ENCODE measurements at regions not wholly inside any gene's neighbourhood (a gene's known extent, or its start where the extent isn't known, plus 50 kb on each side); places are given as distances from the start of the nearest gene placed in this dataset.

DNA sequence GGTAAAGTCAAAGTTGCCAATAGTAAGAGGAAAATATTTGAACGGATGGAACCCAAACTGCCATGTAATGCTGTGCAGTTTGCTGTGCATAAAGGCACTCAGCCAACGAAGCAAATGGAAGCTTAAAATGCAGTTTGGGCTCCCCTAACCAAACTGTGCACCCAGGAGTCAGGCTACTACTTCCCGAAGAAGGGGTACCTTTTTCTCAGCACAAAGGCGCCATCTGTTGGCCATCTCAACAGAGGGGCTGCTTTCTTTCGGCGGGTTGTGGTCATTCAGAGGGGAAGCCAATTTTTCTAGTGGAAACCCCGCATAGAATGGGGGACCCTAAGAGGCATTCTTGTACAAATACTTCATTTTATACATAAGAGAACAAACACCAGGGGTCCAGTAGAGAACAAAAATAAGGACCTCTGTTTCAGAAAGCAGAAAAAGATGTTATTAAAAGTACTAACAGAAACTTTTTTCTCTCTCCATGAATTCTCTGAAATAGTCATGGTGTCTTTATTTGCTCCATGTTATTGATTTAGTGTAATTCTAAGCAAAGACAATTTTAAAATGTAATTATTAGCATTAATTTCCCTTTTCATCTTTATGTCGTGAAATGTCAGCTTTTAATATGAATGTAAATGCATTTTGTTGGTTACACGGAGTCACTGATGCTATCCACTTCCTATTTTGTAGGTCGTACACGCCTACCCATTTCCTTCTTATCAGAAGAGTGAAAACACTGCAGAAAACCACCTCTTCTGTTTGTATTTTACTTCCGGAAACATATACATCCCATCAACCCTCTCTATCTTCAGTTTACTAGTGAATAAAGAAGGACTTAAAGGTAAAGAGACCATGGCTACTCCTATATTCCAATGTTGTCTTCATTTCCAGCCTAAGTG lies 453.3 kb downstream of the KCNJ2 start:
- Histone ChIP-seq H3K27ac (no peak overlapping the region), H3K27me3 (no peaks in the 10 kb centered on the region), H3K36me3 (no peaks in the 10 kb centered on the region), H3K9me3 (no peaks in the 10 kb centered on the region), H3K4me3 (no peak overlapping the region), H3K4me1 (no peaks in the 10 kb centered on the region)
- intact Hi-C loops (cut with DNase I; ENCODE audit: low total_unique reads): no loop called here
- no peak for DNase-seq
- TF ChIP-seq, protein P1, sequence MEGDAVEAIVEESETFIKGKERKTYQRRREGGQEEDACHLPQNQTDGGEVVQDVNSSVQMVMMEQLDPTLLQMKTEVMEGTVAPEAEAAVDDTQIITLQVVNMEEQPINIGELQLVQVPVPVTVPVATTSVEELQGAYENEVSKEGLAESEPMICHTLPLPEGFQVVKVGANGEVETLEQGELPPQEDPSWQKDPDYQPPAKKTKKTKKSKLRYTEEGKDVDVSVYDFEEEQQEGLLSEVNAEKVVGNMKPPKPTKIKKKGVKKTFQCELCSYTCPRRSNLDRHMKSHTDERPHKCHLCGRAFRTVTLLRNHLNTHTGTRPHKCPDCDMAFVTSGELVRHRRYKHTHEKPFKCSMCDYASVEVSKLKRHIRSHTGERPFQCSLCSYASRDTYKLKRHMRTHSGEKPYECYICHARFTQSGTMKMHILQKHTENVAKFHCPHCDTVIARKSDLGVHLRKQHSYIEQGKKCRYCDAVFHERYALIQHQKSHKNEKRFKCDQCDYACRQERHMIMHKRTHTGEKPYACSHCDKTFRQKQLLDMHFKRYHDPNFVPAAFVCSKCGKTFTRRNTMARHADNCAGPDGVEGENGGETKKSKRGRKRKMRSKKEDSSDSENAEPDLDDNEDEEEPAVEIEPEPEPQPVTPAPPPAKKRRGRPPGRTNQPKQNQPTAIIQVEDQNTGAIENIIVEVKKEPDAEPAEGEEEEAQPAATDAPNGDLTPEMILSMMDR (IDR thresholded peaks at IDR 0.05): no peak

DNA sequence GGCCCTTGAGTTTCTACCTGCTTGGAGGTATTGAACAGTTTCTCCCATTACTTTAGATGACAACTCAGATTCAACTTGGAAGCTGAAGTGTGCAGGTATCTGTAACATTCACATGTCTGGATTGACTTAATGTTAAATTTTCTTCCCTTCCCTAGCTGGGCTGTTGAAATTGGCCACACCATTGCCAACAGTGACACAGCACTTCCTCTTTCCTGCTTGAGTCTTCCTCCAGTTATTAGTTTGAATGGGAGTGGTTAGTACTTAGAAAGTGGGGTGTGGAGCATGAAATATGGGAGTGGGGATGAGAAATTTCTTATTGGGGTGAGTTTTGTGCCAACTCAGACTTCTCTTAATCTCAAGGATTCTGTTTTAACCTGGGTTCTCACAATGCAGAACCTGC lies 454.9 kb downstream of the KCNJ2 start:
- no peaks in the 10 kb centered on the region for H3K4me1 ChIP-seq
- no peak overlapping the region for H3K4me3 ChIP-seq
- H3K27me3 ChIP-seq: no peaks in the 10 kb centered on the region
- H3K36me3 ChIP-seq: no peaks in the 10 kb centered on the region
- H3K9me3 ChIP-seq: no peaks in the 10 kb centered on the region
- H3K27ac ChIP-seq: no peak overlapping the region
- TF ChIP-seq, protein P1 (IDR thresholded peaks at IDR 0.05): no peak
- no peak for DNase-seq
- intact Hi-C loops (cut with DNase I; ENCODE audit: low total_unique reads): no loop called here

DNA sequence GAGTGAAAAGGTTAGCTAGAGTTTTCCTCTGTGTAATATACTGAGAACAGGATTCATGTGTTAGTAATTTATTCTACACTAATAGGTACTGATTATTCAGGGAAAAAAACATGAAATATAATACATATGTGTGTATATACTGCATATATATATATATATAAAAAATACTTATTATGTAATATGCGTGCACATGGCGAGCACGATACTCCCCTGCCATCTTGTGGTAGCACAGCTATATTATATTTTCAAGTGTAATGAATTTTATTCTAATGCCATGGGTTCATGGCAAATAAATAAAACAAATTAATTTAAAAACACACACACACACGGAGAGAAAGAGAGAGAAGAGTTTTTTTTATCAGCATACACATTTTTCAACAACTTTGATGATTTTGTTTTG lies 460.6 kb downstream of the KCNJ2 start:
- Histone ChIP-seq H3K36me3 (no peaks in the 10 kb centered on the region), H3K27me3 (peaks cover 0 to 3% of the 10 kb centered on the region in 2 donors), H3K4me1 (no peaks in the 10 kb centered on the region), H3K27ac (no peak overlapping the region), H3K9me3 (no peaks in the 10 kb centered on the region), H3K4me3 (no peak overlapping the region)
- DNase-seq: no peak
- intact Hi-C loops (cut with DNase I; ENCODE audit: low total_unique reads): loop anchor here (10.0 kb wide), 1 partner anchor 1915 kb away; no protein-coding TSS in a partner anchor
- TF ChIP-seq, protein P1 (IDR thresholded peaks at IDR 0.05): no peak

DNA sequence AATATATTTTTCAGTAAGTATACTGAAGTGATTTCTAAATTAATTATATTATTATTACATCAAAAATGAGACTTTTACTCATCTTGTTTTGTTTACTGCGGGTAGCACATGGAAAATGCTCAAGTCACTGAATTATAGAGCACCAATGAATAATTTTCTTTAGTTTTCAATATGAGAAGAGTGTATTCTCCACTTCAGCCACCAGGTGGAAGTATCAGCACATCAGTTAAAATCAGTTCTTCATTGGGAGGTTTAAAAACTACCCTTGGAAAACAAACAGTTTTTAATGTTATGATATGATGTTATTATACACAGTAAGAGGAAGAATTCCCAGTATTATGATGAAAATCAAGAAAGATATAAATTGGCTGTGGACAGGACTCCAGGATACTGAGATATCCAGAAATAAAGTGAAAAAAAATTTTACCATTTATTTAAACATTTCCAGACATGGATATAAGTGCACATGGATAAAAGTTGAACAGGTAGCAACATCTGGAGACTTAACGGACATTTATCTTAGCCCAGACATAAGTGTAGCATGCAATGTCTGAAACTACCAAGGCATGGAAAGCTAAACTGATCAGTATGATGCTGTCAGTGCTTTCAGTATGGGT lies 467.3 kb downstream of the KCNJ2 start:
- H3K27ac ChIP-seq: no peak overlapping the region
- intact Hi-C loops (cut with DNase I; ENCODE audit: low total_unique reads): loop anchor here (10.0 kb wide), 1 partner anchor 1908 kb away; no protein-coding TSS in a partner anchor
- no peaks in the 10 kb centered on the region for H3K36me3 ChIP-seq
- no peak overlapping the region for H3K4me3 ChIP-seq
- TF ChIP-seq, protein P1 (IDR thresholded peaks at IDR 0.05): peak; percentile 56 to 73
- DNase-seq: no peak
- no peaks in the 10 kb centered on the region for H3K9me3 ChIP-seq
- H3K4me1 ChIP-seq: no peaks in the 10 kb centered on the region
- H3K27me3 ChIP-seq: peaks cover 0 to 3% of the 10 kb centered on the region in 2 donors

DNA sequence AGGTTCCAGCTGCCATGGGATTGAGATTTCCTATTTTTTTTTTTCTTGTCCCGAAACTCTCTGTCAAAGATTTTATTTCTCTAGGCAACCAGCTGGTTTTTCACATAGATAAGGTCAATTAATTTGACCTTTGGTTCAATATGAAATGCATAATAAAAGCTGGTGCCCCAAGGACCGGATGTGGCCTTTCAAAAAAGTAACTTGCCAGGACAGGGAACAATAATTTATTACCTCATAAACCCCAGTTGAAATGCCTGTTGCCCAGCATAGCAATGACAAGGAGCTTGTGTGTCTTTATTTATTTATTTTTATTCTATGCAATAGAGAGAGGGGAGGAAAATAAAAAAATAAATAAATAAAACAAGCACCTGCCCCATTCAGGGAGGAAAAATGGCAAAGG lies 472.7 kb downstream of the KCNJ2 start:
- no peaks in the 10 kb centered on the region for H3K4me1 ChIP-seq
- no peaks in the 10 kb centered on the region for H3K27me3 ChIP-seq
- no peak overlapping the region for H3K4me3 ChIP-seq
- DNase-seq: no peak
- intact Hi-C loops (cut with DNase I; ENCODE audit: low total_unique reads): no loop called here
- no peaks in the 10 kb centered on the region for H3K9me3 ChIP-seq
- no peak overlapping the region for H3K27ac ChIP-seq
- no peaks in the 10 kb centered on the region for H3K36me3 ChIP-seq
- TF ChIP-seq, protein P1 (IDR thresholded peaks at IDR 0.05): no peak

Measured in tibial artery (tissue), 4 donors.